Mesodermal cell (in vitro differentiated cells): ENCODE measurements at regions not wholly inside any gene's neighbourhood (a gene's known extent, or its start where the extent isn't known, plus 50 kb on each side); places are given as distances from the start of the nearest gene placed in this dataset.

Source experiments
- H3K27ac ChIP-seq: 2 replicates; pipeline ENCODE4 v1.7.0; 2013; ENCODE audit warnings: mild to moderate bottlenecking, low read depth, low read length, moderate library complexity; ENCODE audit not compliant: severe bottlenecking
- H3K36me3 ChIP-seq: 2 replicates; pipeline ENCODE4 v1.7.1; 2013; ENCODE audit warnings: mild to moderate bottlenecking, low read length, moderate library complexity; ENCODE audit not compliant: control insufficient read depth, insufficient read depth
- H3K4me1 ChIP-seq: one replicate; pipeline ENCODE4 v1.7.1; 2013; ENCODE audit warnings: mild to moderate bottlenecking, low read length; ENCODE audit not compliant: insufficient read depth, control insufficient read depth, poor library complexity, severe bottlenecking
- H3K4me3 ChIP-seq: 2 replicates; pipeline ENCODE4 v1.7.0; 2013; ENCODE audit warnings: low read length, control low read depth, mild to moderate bottlenecking; ENCODE audit not compliant: insufficient read depth, poor library complexity, severe bottlenecking; ENCODE audit errors: extremely low read depth
- H3K9me3 ChIP-seq: 2 replicates; pipeline ENCODE4 v1.7.1; 2013; ENCODE audit warnings: mild to moderate bottlenecking, low read length, moderate library complexity; ENCODE audit not compliant: control insufficient read depth
- WGBS, 2 experiments: methylation state at CpG; one replicate each; pipeline ENCODE4 v1.1.5; 2013; ENCODE audit warnings: missing lambda C conversion rate in 2 of 2; ENCODE audit not compliant: insufficient coverage in 2 of 2; 5-methylcytosine and 5-hydroxymethylcytosine counted together

DNA sequence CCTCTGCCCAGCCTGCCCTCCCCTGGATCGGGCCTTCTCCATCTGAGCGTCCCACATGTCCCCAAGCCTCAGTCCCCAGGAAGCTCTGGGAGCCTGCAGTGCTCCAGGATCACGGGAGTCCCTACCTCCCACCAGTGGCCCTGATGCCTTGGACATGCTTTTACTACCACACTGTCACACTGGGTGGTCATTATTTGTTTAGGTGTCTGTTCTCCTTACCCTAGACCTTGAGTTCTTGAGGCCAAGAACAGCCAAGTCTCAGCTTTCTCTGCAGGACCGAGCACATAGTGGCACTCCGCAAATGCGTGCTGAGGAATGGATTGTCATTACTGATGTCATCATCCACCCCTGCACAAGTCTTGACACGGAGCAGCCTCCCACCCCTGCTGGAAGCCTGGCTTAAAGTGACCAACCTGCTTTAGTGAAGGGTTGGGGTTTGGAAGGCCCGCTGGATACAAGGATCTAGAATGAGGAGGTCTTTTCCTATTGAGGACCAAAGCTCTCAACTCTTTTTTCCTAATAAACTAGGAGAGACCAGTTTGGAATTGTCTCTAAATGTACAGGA is 132.9 kb upstream of the CRHR1 start:
- 85 to 97% methylated on average over 4 to 5 of the region's 8 CpGs for whole genome bisulfite sequencing, 2 experiments
- H3K27ac ChIP-seq, result no peak overlapping the region
- no peaks in the 10 kb centered on the region for H3K9me3 ChIP-seq
- no peak overlapping the region for H3K4me3 ChIP-seq
- no peaks in the 10 kb centered on the region for H3K36me3 ChIP-seq
- peaks cover 6% of the 10 kb centered on the region for H3K4me1 ChIP-seq

DNA sequence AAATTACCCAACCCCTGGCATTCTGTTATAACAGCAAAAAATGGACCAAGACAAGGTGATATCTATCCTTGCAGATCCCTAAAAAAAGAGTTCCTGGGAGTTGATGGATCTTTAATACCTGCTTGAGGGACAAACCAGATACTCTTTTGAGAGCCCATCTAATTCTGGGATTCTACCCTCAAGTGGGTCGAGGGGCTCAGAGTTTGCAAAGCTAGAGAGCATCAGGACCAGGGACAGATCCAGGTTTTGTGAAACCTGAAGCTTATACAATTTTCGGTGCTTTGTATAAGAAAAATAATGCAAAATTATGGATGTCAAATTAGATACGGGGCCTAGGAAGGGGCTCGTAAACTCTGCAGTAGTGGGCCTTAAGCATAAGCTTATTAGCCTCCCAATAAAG is 130.5 kb upstream of the CRHR1 start:
- no peak overlapping the region for H3K4me3 ChIP-seq
- peaks cover 6% of the 10 kb centered on the region for H3K4me1 ChIP-seq
- WGBS, 2 experiments, result 60% methylated on average over 2 to 4 of the region's 4 CpGs
- H3K9me3 ChIP-seq, result no peaks in the 10 kb centered on the region
- no peaks in the 10 kb centered on the region for H3K36me3 ChIP-seq
- no peak overlapping the region for H3K27ac ChIP-seq

DNA sequence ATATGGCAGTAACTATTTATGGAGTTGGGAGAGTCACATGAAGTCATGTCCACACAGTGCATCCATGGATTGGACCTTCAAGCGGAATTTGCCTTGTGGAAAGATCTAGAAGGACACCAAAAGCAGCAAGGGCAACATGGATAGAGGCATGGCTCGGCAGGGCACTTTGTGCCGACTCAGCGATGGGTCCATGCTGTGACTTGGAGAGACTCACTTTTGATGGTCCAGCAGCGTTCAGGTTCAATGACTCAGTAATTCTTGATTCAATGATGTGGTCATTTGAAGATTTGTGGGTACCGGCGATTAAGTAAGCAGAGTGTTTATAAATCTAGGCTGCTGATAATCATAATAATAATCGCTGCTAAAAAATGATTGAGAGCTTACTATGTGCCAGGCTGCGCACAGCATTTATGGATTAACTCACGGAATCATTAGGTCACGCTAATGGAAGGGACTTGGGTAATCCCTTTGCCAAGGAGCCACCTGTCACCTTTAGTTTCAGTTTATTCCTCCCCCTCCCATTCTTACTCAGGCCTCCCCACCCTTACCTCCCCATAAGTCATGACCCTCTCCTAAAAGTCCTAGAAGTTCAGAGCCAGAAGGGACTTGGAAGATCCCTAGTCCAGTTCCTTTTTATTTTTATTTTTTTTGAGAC is 127.5 kb upstream of the CRHR1 start:
- 84 to 93% methylated on average over 11 of the region's 11 CpGs for WGBS, 2 experiments
- no peaks in the 10 kb centered on the region for H3K36me3 ChIP-seq
- no peak overlapping the region for H3K27ac ChIP-seq
- no peaks in the 10 kb centered on the region for H3K9me3 ChIP-seq
- H3K4me1 ChIP-seq, result no peaks in the 10 kb centered on the region
- H3K4me3 ChIP-seq, result no peak overlapping the region

DNA sequence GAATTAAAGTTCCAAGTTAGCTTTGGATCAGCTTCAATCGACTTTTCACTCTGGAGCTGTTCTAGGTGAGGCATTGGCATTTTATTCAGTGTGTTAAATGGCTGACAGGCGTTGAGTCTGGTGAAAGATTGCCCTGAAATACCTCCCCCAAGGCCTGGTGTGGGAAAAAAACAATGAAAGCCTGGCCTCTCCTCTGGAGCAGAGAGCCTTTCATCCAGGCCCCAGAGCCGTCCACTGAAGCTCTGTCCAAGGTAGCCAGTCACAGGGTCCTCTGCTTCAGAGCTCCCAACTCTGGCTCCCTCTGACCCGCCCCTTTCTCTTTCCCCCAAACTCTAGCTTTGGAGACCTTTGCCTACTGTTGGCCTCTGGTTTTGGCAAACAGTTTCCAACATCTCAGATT is 123.6 kb upstream of the CRHR1 start:
- no peaks in the 10 kb centered on the region for H3K36me3 ChIP-seq
- no peak overlapping the region for H3K27ac ChIP-seq
- WGBS, 2 experiments, result 46 to 48% methylated on average over 4 of the region's 4 CpGs
- no peaks in the 10 kb centered on the region for H3K4me1 ChIP-seq
- H3K4me3 ChIP-seq, result no peak overlapping the region
- H3K9me3 ChIP-seq, result no peaks in the 10 kb centered on the region

DNA sequence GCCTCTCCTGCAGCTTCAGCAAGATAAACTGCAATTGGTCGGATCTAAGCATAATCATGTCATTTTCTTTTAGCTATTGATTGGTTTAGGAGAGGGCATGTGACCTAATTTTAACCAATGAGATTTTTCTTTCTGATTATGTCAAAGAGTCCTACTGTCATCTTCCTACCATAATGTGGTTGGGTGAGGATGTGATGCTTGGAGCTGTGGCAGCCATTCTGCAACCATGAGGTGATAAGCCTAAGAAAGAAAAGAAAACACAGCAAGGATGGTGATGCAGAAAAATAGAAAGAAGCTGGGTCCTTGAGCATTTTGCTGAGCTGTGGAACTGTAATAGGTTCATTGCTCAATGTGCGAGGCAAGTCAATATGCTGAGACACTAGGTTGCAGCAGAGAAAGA is 121.7 kb upstream of the CRHR1 start:
- Histone ChIP-seq H3K4me3 (no peak overlapping the region), H3K9me3 (no peaks in the 10 kb centered on the region), H3K27ac (no peak overlapping the region), H3K36me3 (no peaks in the 10 kb centered on the region), H3K4me1 (no peaks in the 10 kb centered on the region)
- 88 to 91% methylated on average over 1 of the region's 2 CpGs for WGBS, 2 experiments

DNA sequence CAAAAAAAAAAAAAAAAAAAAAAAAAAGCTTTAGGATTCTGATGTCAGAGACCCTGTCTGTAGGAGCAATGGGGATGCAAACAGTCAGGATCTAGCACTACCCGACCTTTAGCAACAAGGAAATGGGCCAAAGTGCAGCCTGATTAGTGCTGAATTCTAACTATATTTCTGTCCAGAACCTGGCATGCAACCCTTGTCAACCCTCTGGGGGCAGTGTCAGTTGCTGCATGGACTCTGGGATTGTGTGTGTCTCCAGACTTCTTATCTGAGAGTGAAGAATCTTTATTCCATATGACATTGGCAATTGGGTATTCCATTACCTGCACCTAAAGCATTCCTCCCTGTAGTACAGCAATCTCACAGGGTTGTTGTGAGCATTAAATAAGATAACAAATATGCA is 120.3 kb upstream of the CRHR1 start:
- H3K9me3 ChIP-seq, result no peaks in the 10 kb centered on the region
- H3K36me3 ChIP-seq, result no peaks in the 10 kb centered on the region
- WGBS, 2 experiments, result 89 to 100% methylated on average over 1 of the region's 1 CpG
- no peak overlapping the region for H3K27ac ChIP-seq
- no peak overlapping the region for H3K4me3 ChIP-seq
- H3K4me1 ChIP-seq, result no peaks in the 10 kb centered on the region

DNA sequence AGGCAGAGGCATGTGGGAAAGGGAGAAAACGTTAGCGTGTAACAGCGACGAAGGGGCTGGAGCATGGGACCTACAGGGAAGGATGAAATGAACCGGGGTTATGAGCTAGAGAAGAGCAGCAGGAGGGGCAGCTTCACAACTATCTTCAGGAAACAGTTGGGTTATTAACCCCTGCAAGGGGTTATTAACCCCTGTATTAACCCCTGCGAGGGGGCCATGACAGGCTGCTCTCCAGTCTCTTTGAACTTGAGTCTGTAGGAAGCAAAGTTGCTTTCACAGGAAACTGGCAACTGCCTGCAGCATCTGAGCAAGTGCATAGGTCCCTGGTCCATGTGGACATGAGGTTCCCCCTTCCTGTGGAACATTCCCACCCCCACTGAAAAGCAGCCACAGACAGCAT is 119.2 kb upstream of the CRHR1 start:
- 71 to 79% methylated on average over 2 to 6 of the region's 6 CpGs for WGBS, 2 experiments
- Histone ChIP-seq H3K4me3 (no peak overlapping the region), H3K27ac (no peak overlapping the region), H3K9me3 (no peaks in the 10 kb centered on the region), H3K36me3 (no peaks in the 10 kb centered on the region), H3K4me1 (no peaks in the 10 kb centered on the region)

GRCh38 chr17:45666046-45666600 is 118.0 kb upstream of the CRHR1 start:
- no peaks in the 10 kb centered on the region for H3K9me3 ChIP-seq
- no peak overlapping the region for H3K4me3 ChIP-seq
- no peaks in the 10 kb centered on the region for H3K36me3 ChIP-seq
- WGBS, 2 experiments, result 79 to 100% methylated on average over 1 to 3 of the region's 3 CpGs
- H3K4me1 ChIP-seq, result no peaks in the 10 kb centered on the region
- H3K27ac ChIP-seq, result no peak overlapping the region

- Histone ChIP-seq H3K36me3 (no peaks in the 10 kb centered on the region), H3K27ac (no peak overlapping the region), H3K4me1 (no peaks in the 10 kb centered on the region), H3K4me3 (no peak overlapping the region), H3K9me3 (no peaks in the 10 kb centered on the region)
- 67 to 88% methylated on average over 1 to 3 of the region's 5 CpGs for WGBS, 2 experiments
Measured at GRCh38 chr17:45666641-45667040, 117.5 kb upstream of the CRHR1 start.

- Histone ChIP-seq H3K4me3 (no peak overlapping the region), H3K27ac (no peak overlapping the region), H3K36me3 (no peaks in the 10 kb centered on the region), H3K9me3 (no peaks in the 10 kb centered on the region), H3K4me1 (no peaks in the 10 kb centered on the region)
- 74 to 76% methylated on average over 3 to 6 of the region's 6 CpGs for WGBS, 2 experiments
Measured at GRCh38 chr17:45667591-45668171, 116.4 kb upstream of the CRHR1 start.

DNA sequence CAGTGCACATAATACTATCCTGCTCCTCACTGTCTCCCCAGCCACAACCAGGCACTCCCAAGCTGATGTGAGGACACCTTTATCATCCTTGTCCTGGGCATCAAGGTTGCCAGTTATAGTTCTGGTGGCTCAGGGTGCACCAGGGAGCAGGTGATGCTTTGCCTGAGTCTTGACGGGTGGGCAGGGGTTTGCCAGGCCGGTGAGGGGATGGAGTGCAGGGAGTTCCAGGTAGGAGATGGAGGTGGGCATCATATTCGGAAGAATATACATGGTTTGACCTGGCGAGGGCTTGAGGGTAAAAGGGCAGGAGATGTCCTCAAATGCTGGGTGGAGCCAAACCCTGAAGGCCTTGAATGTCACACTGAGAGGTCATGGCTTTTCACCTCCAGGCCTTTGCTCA is 115.8 kb upstream of the CRHR1 start:
- no peak overlapping the region for H3K4me3 ChIP-seq
- no peaks in the 10 kb centered on the region for H3K4me1 ChIP-seq
- no peaks in the 10 kb centered on the region for H3K36me3 ChIP-seq
- H3K27ac ChIP-seq, result no peak overlapping the region
- H3K9me3 ChIP-seq, result no peaks in the 10 kb centered on the region
- WGBS, 2 experiments, result 84 to 86% methylated on average over 4 of the region's 4 CpGs
